Mesodermal cell (in vitro differentiated cells): ENCODE measurements at regions not wholly inside any gene's neighbourhood (a gene's known extent, or its start where the extent isn't known, plus 50 kb on each side); places are given as distances from the start of the nearest gene placed in this dataset.
A peak's percentile ranks its signal among the peaks of the same experiment; 100 is the strongest.

Experiments used
- H3K27ac ChIP-seq: 2 replicates; pipeline ENCODE4 v1.7.0; 2013; ENCODE audit warnings: mild to moderate bottlenecking, low read depth, low read length, moderate library complexity; ENCODE audit not compliant: severe bottlenecking
- H3K36me3 ChIP-seq: 2 replicates; pipeline ENCODE4 v1.7.1; 2013; ENCODE audit warnings: mild to moderate bottlenecking, low read length, moderate library complexity; ENCODE audit not compliant: control insufficient read depth, insufficient read depth
- H3K4me1 ChIP-seq: one replicate; pipeline ENCODE4 v1.7.1; 2013; ENCODE audit warnings: mild to moderate bottlenecking, low read length; ENCODE audit not compliant: insufficient read depth, control insufficient read depth, poor library complexity, severe bottlenecking
- H3K4me3 ChIP-seq: 2 replicates; pipeline ENCODE4 v1.7.0; 2013; ENCODE audit warnings: low read length, control low read depth, mild to moderate bottlenecking; ENCODE audit not compliant: insufficient read depth, poor library complexity, severe bottlenecking; ENCODE audit errors: extremely low read depth
- H3K9me3 ChIP-seq: 2 replicates; pipeline ENCODE4 v1.7.1; 2013; ENCODE audit warnings: mild to moderate bottlenecking, low read length, moderate library complexity; ENCODE audit not compliant: control insufficient read depth
- WGBS, 2 experiments: methylation state at CpG; one replicate each; pipeline ENCODE4 v1.1.5; 2013; ENCODE audit warnings: missing lambda C conversion rate in 2 of 2; ENCODE audit not compliant: insufficient coverage in 2 of 2; 5-methylcytosine and 5-hydroxymethylcytosine counted together

GRCh38 chr13:79919091-79919490, 421.8 kb downstream of the SPRY2 start:
- Histone ChIP-seq H3K4me3 (no peak overlapping the region), H3K9me3 (peaks cover 14% of the 10 kb centered on the region), H3K27ac (peak overlapping the region; percentile 66), H3K36me3 (no peaks in the 10 kb centered on the region), H3K4me1 (peaks cover 18% of the 10 kb centered on the region)
- WGBS, 2 experiments: 40 to 57% methylated on average over 1 of the region's 2 CpGs

GRCh38 chr13:79918620-79919019, 422.3 kb downstream of the SPRY2 start:
- H3K9me3 ChIP-seq: peaks cover 10% of the 10 kb centered on the region
- WGBS, 2 experiments: 44 to 58% methylated on average over 1 to 2 of the region's 3 CpGs
- no peaks in the 10 kb centered on the region for H3K36me3 ChIP-seq
- H3K4me1 ChIP-seq: peaks cover 18% of the 10 kb centered on the region
- H3K27ac ChIP-seq: peak overlapping the region; percentile 66
- no peak overlapping the region for H3K4me3 ChIP-seq

GRCh38 chr13:79917628-79918027, 423.3 kb downstream of the SPRY2 start:
- Histone ChIP-seq H3K4me3 (no peak overlapping the region), H3K4me1 (peaks cover 18% of the 10 kb centered on the region), H3K36me3 (no peaks in the 10 kb centered on the region), H3K27ac (no peak overlapping the region), H3K9me3 (peaks cover 10% of the 10 kb centered on the region)
- 94% methylated on average over 2 of the region's 3 CpGs; no CpG with 5 or more reads in 1 of the 2 experiments for WGBS, 2 experiments

- H3K4me1 ChIP-seq: peaks cover 18% of the 10 kb centered on the region
- H3K4me3 ChIP-seq: no peak overlapping the region
- no peaks in the 10 kb centered on the region for H3K36me3 ChIP-seq
- H3K9me3 ChIP-seq: no peaks in the 10 kb centered on the region
- no peak overlapping the region for H3K27ac ChIP-seq
- WGBS, 2 experiments: 86 to 95% methylated on average over 6 to 7 of the region's 7 CpGs
These were observed 425.7 kb downstream of the SPRY2 start for GRCh38 chr13:79915114-79915811.

GRCh38 chr13:79913141-79913827, 427.6 kb downstream of the SPRY2 start:
- Histone ChIP-seq H3K27ac (no peak overlapping the region), H3K36me3 (no peaks in the 10 kb centered on the region), H3K4me1 (peaks cover 7% of the 10 kb centered on the region), H3K4me3 (no peak overlapping the region), H3K9me3 (no peaks in the 10 kb centered on the region)
- WGBS, 2 experiments: no CpG with 5 or more reads among the region's 1 CpG

GRCh38 chr13:79912403-79912802, 428.5 kb downstream of the SPRY2 start:
- H3K27ac ChIP-seq: no peak overlapping the region
- WGBS, 2 experiments: 0 to 100% methylated on average over 1 of the region's 3 CpGs
- no peak overlapping the region for H3K4me3 ChIP-seq
- no peaks in the 10 kb centered on the region for H3K9me3 ChIP-seq
- no peaks in the 10 kb centered on the region for H3K36me3 ChIP-seq
- peaks cover 4% of the 10 kb centered on the region for H3K4me1 ChIP-seq

- no peaks in the 10 kb centered on the region for H3K36me3 ChIP-seq
- H3K9me3 ChIP-seq: no peaks in the 10 kb centered on the region
- H3K4me1 ChIP-seq: peaks cover 4% of the 10 kb centered on the region
- H3K27ac ChIP-seq: no peak overlapping the region
- WGBS, 2 experiments: 86 to 96% methylated on average over 3 to 4 of the region's 5 CpGs
- H3K4me3 ChIP-seq: no peak overlapping the region
These were observed 429.9 kb downstream of the SPRY2 start for GRCh38 chr13:79910875-79911540.

GRCh38 chr13:79909644-79910043, 428.7 kb downstream of the NDFIP2 start:
- no peaks in the 10 kb centered on the region for H3K9me3 ChIP-seq
- H3K4me3 ChIP-seq: no peak overlapping the region
- peaks cover 3% of the 10 kb centered on the region for H3K4me1 ChIP-seq
- no peaks in the 10 kb centered on the region for H3K36me3 ChIP-seq
- no peak overlapping the region for H3K27ac ChIP-seq
- WGBS, 2 experiments: no CpG with 5 or more reads among the region's 2 CpGs

- no peak overlapping the region for H3K4me3 ChIP-seq
- 97 to 100% methylated on average over 3 of the region's 3 CpGs for WGBS, 2 experiments
- no peaks in the 10 kb centered on the region for H3K36me3 ChIP-seq
- H3K4me1 ChIP-seq: peaks cover 4% of the 10 kb centered on the region
- no peaks in the 10 kb centered on the region for H3K9me3 ChIP-seq
- no peak overlapping the region for H3K27ac ChIP-seq
These were observed 427.4 kb downstream of the NDFIP2 start for GRCh38 chr13:79908381-79908780.

- H3K4me3 ChIP-seq: no peak overlapping the region
- no CpG with 5 or more reads among the region's 1 CpG for WGBS, 2 experiments
- no peaks in the 10 kb centered on the region for H3K36me3 ChIP-seq
- peaks cover 4% of the 10 kb centered on the region for H3K4me1 ChIP-seq
- no peak overlapping the region for H3K27ac ChIP-seq
- H3K9me3 ChIP-seq: no peaks in the 10 kb centered on the region
These were observed 426.6 kb downstream of the NDFIP2 start for GRCh38 chr13:79907527-79907926.
